ENCODE measurements at regions not wholly inside any gene's neighbourhood (a gene's known extent, or its start where the extent isn't known, plus 50 kb on each side); places are given as distances from the start of the nearest gene placed in this dataset.

DNA sequence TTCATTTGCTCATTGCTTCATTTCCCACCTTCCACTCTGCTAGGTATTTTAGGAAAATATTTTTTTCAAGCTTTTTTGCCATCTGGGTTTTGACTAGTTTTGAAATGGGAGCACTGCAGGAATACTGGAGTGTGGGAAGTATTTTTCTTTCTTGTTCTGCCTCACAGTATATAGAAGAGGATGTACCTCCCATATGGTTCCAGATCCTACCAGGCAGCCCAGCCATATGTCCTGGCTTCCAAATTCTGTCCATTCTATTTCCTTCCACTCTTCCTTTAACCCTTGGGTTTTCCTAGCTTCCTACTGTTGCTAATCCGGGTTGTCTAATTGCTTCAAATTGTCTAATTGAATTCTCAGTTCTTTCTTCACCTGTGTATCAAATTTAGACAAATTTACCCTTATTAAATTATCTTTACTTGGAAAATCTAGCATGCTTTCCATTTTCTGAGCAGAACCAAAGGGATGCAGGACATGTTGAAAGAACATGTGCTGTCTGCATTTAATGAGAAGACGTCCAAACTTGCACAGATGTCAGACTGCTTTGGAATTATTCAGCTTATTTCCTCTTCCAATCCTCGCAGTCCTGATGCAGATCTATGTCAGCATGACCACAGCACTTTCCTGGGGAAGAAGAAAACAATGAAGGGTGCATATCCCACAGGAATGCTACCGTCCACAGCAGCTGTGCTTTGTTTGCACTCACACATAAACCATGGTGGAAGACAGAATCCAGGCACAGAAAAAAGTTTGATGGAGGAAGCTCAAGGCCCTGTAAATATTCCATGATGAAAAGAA lies 1273.9 kb upstream of the MAP3K7 start:
- peak; percentile 10 for DNase-seq

DNA sequence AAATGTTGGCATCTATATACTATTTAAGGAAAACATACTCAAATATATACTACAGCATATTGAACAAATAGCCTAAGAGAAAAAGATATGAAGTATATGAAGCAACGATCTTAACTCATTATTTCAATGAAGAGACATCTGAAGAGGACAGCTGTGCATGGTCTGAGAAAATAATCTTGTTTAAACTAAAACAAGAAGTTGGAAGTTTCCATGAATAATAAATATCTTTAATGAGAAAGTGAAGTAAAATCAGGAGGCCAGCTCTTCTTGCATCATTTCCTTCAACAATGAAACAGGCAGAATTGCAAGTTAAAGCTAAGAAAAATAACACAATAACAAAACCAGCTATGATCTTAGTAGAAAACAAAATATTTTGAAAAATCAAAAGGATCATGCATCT lies 1265.4 kb upstream of the MAP3K7 start:
- peak; percentile 1 for DNase-seq

DNA sequence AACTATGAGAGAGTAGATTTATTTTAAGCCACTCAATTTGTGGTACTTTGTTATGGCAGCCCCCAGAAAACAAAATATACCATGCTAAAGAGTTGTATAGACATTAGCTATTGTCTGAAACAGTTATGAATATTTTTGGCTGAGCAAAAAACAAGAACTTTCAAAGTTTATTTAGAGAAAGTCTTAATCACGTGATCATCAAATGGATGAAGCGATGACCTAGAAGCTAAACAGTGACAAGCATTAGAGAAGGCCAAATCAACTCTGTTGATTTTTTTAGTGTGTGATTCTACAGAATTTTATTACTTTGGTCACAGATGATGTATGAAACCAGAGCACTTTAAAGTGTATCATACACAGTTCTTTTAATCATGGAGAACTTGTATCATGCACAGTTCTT lies 1247.9 kb upstream of the MAP3K7 start:
- DNase-seq: no peak

DNA sequence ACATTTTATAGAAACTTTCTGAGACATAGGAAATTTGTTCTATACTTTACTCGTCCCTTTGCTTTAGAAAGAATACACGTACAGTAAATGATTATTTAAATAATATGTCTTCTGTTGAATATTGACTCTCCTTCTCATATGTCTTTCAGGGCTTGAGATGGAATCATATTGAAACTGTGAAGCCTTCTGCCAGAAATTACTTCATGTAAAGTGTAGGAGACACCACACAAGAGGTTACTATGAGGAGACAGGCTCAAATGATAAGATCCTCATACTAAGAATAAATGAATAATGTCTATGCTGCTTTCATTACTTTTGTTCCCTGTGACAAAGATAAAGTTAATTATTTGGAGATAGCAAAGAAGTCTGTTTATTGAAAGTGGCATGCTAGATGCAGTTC lies 1240.3 kb upstream of the MAP3K7 start:
- DNase-seq: no peak

DNA sequence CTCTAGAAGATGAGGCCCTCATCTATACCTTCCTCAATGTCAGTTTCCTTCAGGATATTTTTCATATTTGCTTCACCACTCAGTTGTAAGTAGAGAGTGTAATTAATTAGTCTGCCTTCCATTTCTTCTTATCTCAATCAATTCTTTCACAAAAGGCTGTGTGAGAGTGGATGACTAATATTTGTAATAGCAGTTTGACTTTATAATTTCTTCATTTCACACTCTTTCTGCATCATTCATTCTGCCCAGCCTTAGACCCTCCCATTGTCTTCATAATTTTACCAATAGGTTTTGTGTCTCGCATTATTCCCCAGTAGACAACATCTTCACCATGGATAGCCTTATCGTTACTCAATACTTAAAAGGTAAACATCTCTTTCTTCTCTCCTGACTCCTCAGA lies 1239.3 kb upstream of the MAP3K7 start:
- DNase-seq: no peak

DNA sequence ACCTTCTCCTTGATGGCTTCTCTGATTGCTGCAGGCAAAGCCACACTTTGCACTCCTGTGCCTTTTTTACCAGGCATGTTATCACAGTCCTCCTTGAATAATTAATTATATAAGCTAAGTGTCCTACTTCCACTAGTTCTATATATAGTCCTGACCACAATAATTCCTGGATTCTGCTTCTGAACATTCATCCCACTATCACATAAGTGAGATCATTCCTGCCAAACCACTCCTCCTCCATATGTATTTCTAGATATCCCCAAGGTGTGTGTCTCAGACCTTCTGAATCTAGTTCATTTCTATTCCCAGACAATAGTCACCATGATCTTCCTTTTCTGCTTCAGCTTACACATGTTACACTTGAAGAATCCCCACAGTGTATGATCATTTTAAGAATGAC lies 1237.5 kb upstream of the MAP3K7 start:
- DNase-seq: peak; percentile 38

DNA sequence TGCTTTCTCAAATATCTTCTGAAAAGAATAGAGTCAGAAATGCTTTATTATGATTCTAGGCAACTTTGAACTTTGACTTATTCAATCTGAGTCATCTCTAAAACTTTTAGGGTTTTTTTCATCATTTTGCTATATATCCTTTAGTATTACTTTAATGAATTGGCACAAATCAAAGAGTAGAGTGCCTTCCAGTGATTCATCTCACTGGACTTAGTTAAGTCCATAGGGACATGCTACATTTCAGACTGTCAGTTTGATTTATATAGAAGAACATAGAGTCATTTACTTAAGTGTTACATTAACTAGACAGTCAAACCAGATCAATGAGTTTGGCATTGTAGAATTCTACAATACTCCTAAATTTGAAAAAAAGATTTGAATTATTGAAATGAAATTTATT lies 1235.7 kb upstream of the MAP3K7 start:
- peak; percentile 31 for DNase-seq

DNA sequence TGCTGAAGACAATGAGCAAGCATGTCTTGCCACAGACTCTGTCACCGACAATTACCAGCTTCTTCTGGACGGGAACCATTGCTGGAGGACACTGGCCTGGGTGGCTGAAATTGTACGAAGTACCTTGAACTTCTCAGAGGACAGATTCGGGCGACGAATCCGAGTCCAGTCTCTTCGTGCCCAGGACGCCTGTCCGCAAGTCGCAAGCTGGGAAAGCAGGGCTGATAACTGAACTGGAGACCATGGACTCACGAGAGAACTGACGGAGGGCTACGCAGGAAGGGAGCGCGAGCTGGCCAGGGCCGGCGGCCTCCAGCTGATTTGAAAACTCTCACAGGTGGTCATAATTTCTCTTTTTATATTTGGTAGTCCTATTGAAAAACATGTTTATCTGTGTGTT lies 1229.5 kb upstream of the MAP3K7 start:
- no peak for DNase-seq

DNA sequence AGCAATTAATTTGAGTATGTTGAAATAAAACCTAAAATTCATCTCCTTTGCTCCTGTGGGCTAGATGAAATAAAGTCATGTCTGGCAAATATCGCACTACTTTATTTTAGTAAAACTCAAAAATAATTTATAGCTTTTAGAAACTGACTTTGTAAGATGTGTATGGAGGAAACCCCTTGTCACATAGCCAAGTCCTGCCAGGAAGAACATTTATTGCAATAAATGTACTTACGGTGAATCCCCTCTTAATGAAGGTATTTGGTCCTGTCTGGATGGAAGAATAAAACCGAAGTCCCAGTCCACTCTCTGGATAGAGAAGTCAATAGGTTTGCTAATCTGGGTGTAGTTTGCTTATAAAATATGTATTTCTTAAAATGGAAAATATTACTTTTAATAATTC lies 1226.8 kb upstream of the MAP3K7 start:
- DNase-seq: no peak

DNA sequence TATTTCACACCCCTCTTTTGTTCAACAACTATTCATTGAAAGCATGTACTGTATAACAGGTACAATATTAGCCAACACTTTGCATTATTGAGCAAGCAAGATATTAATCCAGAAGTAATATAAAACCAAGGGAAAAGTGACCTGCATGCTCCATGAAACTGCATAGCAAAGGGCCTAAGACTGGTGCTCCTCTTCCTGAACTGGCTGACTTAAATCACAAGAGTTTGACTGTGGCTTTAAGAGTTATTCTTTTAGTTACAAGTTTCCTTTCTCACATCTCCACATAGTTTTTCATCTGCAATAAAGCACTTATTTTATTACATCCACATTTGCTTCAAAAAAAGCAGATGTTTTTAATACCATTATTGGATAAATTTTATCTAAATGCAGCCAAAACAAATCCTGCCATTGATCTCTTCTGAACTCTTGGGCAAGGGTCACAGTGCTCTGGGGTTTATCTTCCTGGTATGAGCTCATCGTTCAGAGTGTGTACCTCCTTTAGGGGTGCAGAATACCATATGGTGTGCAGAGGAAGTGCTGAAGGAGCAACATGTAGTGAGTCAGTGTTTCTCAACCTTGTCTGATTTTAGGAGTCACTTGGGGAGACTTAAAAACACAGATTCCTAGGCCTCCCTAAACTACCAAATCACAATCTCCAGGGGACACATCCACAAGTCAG lies 1225.9 kb upstream of the MAP3K7 start:
- DNase-seq: peak; percentile 40

DNA sequence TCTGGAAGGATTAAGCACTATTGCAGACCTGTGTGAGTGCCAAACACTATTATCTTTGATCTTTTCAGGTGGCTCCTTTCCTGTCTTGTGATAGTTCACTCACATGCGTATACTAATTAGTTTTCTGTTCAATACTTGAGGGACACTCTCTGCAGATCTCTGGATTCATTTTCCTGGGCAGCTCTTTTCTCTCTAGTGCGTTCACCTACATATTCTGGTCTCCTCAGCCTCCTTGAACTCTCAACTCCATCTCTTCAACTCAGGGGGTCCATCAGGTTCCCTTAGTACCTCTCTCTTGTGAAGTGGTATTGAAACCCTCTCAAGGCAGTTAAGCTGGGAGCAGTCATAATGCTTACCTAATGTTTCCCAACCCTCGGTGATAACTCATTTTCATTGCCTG lies 1218.1 kb upstream of the MAP3K7 start:
- DNase-seq: no peak

DNA sequence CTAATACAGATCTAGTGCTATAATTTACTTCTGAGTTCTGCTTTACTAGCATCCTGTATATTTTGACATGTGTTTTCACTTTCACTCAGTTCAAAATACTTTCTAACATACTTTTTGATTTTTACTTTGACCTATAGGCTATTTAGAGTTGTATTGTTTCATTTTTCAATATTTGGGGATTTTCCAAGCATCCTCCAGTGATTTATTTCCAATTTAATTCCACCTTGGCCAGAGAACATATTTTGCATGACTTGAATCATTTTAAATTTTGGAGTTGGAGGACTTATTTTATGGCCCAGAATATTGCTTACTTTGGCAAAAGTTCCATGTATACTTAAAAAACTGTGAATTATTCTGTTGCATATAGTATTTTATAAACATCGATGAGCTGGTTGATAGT lies 1215.6 kb upstream of the MAP3K7 start:
- DNase-seq: no peak

DNA sequence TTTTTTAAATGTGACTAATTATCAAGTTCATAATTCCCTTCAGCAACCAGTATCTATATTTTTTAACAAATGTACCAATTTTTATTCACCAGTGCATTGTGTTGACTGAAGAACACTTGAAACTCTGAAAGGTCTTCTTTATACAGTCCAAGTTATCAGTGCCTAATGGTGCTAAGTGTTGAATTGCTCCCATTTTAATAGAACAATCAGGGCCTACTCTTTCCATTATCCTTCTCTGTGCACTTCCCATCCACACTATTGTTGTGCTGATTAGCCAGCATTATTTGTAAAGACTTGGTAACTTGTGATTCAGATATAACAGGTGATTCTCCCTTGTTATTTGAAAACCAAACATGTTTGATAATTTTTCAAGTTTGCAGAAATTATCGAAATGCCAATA lies 1209.7 kb upstream of the MAP3K7 start:
- no peak for DNase-seq

DNA sequence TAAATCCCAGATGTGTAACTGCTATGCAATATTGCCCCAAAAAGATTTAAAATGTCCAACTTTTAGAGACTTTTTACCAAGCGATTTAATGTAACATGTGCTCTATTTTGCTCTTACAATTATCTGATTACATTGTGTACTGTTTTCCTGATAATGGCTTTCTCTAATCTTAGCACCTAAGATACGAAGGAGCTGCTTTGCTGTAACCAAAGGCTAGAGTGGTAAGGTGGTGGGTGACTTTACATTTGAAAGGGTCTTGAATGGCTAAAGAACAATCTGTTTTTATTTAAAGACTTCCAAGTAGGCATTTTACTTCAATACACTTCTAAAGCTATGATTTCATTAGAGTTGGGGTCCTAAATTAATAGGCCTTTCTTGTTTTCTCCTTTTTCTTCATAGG lies 1201.6 kb upstream of the MAP3K7 start:
- no peak for DNase-seq

DNA sequence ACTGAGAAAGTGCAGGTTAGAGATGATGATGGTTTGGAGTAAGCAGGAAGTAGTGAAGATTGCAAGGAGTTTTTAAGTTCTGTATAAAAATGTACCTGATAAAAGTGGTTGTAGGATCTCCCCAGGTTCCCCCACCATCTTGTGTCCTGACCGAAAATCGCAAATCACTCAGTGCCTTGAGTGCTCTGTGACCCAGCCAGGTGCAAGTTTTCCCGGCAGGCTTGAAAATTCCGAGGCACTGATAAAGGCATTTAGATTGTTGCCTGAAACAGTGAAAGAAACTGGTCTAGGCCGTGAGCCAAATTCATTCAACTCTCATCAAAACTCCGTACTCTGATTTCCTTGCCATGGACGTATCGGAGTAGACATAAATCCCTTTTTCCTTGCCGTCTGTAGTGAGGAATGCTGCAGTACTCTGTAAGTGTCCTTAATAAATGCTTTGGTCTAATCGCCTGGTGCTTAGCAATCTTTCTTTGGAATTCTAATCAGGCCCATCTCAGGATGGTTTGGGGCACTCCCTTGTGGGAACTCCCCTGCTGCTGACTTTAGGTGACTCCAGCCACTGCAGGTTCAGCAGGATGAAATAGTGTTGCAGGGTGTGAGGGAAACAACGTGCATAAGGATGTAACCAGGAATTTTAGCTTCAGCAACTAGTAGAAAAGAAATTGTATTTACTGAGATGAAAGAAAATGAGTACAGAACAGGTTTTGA lies 1199.8 kb upstream of the MAP3K7 start:
- DNase-seq: no peak

DNA sequence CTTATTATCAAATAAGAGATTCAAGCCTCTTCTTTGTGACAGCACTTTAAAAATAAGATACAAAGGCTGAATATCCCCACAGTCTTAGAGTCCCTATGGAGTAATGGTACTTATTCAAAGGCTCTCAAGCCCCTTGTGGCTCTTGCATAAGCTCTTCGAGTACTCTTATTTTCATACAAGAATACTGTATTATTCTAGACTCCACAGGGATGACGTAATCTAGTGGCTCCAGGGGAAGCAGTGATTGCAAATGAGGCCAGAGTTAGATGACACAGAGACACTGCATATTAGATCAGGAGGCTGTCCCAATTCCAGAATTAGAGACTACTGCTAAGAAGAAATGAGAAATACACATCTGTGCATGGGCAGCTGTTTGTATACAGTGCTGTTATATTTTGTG lies 1195.9 kb upstream of the MAP3K7 start:
- DNase-seq: no peak

DNA sequence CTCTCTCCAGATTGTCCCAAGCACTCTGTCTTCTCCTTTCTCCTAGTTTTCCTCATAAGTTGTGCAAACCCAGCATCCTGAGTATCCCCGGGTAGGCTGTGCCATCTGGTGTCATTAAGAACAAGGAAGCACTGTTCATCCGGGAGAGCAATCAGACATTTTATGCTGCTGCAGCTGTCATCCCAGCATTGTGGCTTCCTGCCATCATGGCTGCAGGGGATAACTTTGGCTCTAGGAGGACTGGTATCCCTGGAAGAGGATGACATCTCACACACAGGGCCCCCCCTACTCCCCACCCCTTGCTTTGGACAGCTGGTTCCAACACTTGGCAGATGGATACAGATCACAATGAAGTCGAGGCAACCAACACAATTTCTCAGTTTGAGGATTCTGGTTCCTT lies 1195.1 kb upstream of the MAP3K7 start:
- DNase-seq: no peak

DNA sequence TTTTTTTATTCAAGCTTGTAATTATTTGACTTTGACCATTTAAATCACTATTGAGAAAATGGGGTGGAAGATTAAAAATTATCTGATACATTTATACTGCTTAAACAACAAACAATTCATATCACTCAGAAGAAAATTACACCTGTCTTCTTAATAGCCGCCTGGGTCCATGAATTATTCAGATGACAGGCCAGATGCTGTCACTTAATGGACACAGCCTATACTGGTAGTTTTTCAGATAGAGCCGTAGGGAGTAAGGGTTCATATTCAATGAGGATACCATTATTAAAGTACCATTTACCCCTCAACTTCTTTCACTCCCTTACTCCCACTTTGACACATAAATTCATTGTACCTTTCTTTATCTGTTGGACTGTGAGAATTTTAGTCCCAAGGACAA lies 1193.4 kb upstream of the MAP3K7 start:
- no peak for DNase-seq

DNA sequence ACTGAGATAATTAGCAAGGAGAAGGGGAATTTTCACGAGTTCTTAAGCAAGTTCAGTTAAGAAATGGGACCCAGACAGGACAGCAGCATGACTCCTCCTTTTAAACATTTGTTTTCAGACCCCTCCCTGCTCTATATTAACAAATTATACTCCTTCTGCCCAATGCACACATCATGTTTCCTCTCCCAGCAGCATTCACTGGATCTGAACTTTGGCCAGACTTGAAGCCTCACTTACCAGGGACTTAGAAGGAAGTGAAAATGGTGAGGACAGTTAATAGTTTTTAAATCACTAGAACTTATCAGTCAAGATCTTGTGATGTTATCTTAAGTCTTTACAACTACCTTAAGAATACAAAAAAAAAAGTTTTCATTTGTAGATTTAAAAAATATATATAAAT lies 1174.7 kb upstream of the MAP3K7 start:
- no peak for DNase-seq

DNA sequence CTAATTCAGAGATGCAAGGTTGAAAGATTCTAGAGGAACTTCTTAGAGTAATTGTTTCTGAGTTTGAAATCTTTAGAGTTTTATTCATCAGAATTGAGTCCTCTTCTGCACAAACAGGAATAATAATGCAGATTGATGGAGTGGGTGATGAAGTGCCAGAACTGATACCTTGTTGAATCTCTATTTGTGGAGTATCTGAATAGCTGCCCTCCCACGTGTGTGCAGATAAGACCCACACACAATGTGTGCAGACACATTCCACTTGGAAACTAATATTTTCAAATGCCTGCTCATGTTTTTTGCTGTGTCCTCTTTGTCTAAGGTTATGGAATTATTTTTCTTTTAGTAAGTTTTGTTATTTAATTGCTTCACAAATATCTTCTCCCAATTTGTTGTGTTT lies 1167.8 kb upstream of the MAP3K7 start:
- DNase-seq: no peak

DNA sequence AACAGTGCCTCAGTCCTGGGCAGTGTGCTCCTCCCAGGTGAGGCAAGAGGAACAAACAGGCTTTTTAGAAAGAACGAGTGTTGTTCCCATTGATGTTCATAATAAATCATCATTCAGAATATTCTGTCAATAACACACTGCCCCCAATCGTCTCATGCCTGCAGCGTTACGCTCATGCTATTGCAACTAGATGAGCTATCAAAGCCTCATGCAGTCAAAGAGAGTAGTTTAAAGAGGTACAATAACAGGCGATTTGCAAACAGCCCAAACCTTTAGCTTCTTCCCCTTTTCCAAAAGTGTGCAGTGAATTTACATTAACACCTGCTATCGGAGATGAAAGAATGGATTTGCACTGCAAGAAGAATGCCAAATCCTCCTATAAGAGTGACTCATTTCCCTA lies 1164.7 kb upstream of the MAP3K7 start:
- no peak for DNase-seq

DNA sequence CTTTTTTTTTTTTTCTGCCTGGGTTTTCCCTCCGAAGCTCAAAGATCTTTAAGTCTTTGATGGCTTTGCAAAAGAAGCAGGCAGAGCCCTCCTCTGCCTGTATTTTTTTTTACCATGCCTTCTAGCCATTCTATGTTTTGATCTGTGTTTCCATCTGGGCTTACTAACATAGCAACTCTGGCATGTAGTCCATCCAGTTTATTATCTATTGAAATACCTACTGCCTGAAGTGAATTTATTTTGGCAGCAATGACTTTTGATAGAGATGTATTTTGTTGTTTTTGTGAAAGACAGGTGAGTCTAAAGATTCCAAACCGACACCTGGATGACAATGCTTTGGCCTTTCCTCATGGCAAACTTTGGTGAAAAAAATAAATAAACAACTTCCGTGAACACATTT lies 1157.7 kb upstream of the MAP3K7 start:
- no peak for DNase-seq

DNA sequence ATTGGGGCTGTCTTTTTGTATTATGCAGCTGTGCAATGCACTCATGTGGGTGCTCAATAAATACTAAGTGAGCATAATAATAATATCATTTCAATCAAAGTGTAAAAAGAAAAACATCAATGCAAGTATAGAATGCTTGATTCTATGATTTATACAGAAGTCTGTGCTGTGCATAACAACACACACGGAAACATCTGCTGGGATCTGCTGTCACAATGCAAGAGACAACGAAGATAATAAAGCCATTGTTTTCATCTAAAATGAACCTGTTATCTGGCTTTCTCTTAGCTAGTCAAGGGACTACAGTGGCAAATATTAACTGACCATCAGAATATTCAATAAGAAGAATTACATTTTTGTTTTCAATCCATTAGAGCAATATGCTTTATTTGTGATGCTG lies 1156.9 kb upstream of the MAP3K7 start:
- no peak for DNase-seq

DNA sequence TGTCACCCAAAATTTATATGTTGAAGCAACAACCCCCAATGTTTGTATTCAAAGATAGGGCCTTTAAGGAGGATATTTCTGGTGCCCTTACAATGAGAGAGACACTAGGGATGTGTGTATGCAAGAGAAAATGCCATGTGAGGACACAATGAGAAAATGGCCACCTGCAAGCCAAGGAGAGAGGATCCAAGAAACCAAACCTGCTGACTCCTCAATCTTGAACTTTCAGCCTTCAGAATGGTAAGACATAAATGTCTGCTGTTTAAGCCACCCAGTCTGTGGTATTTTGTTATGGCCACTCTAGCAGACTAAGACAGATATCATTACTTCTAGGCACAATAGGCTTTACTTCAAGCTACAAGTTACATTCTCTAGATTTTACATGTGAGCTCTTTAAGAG lies 1145.1 kb upstream of the MAP3K7 start:
- DNase-seq: no peak
